Glomerular visceral epithelial cell (primary cell): ENCODE measurements at regions not wholly inside any gene's neighbourhood (a gene's known extent, or its start where the extent isn't known, plus 50 kb on each side); places are given as distances from the start of the nearest gene placed in this dataset.

Experiments used
- DNase-seq: peaks from one replicate; pipeline ENCODE4 v3.0.0-alpha.2; 2016; ENCODE audit errors: extremely low spot score

DNA sequence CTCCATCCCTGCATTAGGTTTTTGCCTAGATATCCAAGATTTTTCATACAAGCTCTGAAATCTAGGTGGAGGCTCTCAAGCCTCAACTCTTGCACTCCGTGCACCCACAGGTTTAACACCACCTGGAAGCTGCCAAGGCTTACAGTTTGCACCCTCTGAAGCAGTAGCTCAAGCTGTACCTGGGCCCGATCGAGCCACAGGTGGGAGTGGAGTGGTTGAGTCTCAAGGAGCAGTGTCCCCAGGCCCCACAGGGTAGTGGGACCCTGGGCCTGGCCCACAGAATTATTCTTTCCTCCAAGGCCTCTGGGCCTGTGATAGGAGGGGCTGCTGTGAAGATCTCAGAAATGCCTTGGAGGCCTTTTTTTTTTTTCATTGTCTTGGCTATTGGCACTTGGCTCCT is 973.5 kb upstream of the MAP3K7 start:
- DNase-seq = no peak

DNA sequence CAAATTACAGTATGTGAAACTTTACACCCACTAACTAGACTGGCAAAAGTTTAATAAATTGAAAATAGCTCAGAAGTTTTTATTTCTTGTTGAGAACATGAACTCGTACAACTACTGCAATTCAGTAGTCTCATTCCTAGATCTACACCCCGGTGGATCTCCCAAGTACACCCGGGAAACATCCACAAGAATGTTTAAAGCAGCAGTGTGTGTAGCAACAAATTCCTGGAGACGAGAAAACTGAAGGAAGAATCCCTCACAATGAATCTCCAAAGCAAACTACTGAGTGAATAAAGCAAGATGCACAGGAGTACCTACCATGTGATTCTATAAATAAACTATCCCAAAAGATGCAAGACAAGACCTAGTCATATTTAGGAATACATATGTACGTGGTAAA is 954.0 kb upstream of the MAP3K7 start:
- no peak for DNase-seq

DNA sequence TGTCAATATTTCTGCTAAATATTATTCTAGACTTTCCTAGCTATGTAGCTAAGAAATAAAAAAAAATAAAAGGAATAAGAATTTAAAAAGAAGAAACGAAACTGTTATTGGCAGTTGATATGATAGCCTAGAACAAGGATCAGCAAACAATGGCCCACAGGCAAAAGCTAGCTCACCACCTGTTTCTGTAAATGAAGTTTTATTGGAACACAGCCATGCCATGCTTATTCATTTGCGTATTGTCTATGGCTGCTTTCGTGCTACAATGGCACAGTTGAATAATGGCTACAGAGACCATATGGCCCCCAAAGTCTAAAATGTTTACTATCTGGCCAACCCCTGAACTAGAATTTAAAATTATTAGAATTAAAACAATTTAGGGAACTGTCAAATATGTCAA is 952.6 kb upstream of the MAP3K7 start:
- no peak for DNase-seq

DNA sequence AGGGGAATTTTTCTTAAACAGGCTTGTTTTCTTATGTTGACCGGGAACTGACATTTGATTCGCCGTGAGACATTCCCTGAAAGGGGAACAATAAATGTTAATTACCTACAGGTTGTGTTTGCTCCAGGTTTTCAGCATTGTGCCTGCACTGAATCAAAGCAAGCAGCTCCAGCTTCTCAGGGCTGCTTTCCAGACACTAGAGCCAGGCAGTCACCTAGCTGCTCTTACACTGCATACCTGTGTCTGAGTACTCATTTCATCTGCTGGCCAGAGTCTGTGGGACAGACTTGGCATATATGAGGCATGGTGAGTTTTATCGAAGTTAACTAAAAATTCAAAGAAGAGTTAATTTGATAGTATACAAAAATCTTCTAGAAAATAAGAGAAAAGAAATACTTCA is 951.8 kb upstream of the MAP3K7 start:
- no peak for DNase-seq

DNA sequence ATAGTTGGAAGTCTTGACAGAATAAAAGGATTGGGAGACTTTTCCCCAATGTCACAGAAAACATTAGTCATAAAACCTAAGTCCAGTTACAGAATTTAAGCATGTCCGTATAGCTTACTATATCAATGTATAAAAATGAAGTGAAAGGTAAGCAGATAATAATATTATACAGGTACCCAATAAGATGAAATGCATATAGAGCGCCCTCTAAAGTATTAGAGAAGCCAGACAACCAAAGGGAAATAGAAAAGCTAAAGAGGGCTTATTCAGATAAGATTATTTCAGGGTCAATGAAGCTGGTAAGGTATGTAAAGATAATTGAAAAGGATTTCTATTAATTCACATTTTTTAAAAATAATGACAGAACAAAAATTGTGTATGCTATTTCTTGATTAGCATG is 947.7 kb upstream of the MAP3K7 start:
- DNase-seq = no peak

DNA sequence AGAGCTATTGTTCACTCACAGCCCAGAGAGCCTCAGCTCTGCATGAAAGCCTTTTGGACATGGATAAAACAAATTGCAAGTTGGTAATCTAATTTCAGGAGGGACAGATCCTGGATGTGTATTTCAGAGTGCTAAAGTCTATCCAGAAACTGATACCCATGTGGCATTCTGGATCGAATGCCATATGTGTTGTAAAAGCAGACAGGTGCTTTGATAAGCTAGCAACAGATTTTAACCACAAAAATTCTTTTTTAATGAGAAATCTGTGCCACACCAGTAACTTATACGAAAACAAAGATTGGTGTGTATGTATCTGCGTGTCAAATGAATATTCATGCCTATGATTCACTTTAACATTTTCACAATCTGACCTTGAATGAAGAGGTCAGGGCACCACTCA is 936.6 kb upstream of the MAP3K7 start:
- DNase-seq = no peak

DNA sequence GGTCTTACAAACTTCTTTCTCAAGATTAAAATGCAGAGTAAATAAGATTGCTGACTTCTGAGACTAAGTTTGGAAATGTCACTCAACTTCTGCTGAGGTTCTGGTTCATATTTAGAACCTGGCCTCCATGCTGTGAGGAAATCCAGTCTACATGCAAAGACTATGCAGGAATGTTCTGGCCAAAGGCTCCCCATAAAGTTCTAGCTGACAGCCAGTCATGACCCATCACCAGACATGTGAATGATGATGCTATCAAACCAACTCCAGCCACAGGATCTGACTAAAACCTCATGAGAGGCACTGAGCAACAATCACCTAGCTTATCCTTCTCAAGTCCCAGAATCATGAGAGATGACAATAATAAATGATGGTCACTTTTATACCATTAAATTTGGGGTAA is 935.1 kb upstream of the MAP3K7 start:
- DNase-seq = no peak

DNA sequence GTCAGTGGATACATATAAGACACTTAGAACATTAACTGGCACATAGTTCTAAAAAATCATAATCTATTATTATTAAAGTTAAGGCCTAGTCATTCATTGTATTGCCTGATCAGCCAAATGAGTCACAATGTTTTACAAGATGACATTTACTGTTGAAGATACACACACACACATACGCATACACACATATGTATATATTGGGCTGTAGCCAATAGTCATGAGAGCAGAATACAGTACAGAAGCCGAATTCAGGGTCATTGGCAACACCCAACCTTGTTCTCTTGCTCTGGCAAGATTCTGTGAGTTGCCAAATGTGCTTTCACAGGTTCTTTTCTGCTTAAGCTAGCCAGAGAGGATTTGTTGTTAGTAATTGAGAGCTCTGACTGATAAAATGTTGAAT is 922.8 kb upstream of the MAP3K7 start:
- no peak for DNase-seq

GRCh38 chr6:91509039-91509438 is 922.2 kb upstream of the MAP3K7 start:
- DNase-seq = no peak

- DNase-seq = no peak
Measured at GRCh38 chr6:91506509-91506908, 919.6 kb upstream of the MAP3K7 start.

DNA sequence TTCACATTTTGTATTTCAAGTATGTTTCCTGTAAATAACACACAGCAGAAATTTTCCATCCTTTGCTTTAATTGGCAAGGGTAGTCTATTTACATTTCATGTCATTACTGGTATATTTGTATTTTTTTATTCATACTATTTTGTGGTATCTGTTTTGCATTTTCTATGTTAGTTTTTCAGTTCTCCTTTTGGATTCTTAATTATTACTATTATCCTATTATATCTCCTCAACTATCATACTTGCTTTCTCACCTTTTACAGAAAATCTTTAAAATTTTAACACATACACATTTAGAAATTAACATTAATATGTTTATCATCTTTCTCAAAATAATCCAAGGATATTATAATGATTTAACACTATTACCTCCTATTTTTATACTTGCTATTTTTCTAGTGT is 918.3 kb upstream of the MAP3K7 start:
- DNase-seq = no peak

DNA sequence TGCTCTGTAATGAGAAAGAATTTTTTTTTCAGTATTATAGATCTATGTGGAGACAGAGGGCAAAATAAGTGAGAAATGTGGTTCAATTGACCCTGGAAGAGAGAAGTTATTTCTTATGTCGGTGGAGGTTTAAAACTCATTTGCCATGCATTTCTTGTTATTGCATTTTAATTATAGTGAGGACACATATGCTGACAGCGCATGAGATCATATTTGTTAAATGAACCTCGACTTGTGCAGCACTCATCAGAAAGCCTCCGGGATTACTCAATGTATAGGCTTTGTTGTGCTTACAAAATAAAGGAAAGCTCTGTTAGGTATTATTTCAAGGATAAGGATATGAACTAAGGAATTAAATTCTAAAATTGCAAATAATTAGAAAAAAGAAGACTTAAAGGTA is 915.1 kb upstream of the MAP3K7 start:
- no peak for DNase-seq

GRCh38 chr6:91500689-91501303 is 913.9 kb upstream of the MAP3K7 start:
- no peak for DNase-seq

- no peak for DNase-seq
Measured at GRCh38 chr6:91498576-91498975, 911.7 kb upstream of the MAP3K7 start.

DNA sequence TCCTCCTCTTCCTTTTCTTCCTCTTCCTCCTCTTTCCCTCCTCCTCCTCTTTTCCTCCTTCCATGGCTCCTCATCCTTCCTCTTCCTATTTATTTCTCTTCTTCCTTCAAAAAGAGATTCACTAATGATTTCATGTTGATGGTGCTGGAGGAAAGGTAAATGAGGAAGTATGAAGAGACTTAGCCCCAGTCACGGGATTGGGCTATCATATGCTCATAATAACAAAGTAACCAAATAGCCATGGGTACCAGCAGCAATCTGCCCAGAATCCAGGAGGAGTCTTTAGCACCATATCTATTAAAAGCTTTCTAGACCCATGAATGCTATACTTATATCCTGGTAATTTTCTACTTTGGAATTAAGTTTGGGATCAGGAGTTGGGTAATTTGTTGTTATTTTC is 910.9 kb upstream of the MAP3K7 start:
- no peak for DNase-seq

- no peak for DNase-seq
Measured at GRCh38 chr6:91490671-91491301, 903.9 kb upstream of the MAP3K7 start.

DNA sequence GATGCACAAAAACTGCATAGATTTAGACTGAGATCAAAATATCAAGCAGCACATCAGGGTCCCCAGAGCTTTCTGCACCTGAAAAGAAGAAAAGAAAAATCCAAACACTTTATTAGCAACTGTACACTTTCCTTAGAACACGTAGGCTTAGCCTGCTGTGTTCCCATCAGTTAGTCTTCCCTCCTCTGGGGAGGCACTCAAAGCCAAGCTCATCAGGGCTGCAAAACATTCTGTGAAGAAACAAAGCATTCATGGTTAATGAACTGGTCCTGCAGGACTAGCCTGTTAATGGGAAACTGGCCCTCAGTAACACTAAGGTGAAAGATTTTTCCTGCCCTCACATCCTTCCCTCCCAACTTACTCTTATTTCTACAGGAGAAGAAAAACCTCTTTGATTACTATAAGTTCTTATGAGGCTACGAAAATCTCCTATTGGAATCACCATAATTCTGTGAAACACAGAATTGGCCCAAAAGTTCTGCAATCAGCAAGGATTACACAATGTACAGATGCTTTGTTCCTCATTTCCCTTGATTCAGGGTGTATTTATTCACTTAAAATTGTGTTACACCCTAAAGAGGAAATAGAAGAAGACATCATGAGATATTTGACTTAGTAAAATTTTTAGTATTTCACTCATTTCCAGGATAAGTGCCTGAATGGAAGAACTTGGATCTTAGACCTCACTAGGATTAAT is 901.0 kb upstream of the MAP3K7 start:
- no peak for DNase-seq

DNA sequence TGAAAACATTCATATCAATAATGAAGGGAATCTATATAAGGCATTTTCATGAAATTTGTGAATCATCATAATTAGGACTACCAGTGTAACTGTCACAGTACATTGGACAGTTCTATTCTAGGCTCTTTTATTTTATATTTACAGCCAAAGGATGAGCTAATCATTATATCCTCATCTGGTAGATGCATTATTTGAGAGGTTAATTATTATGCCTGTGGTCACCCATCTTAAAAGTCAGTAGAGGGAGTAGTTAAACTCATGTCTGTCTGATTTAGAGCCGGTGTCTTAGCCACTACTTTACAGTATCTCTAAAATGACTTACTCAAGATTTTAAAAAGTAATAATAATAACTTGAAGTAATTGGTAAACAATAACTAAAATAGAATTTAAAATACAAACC is 899.3 kb upstream of the MAP3K7 start:
- DNase-seq = peak; percentile 22

GRCh38 chr6:91485047-91485446 is 898.2 kb upstream of the MAP3K7 start:
- no peak for DNase-seq

DNA sequence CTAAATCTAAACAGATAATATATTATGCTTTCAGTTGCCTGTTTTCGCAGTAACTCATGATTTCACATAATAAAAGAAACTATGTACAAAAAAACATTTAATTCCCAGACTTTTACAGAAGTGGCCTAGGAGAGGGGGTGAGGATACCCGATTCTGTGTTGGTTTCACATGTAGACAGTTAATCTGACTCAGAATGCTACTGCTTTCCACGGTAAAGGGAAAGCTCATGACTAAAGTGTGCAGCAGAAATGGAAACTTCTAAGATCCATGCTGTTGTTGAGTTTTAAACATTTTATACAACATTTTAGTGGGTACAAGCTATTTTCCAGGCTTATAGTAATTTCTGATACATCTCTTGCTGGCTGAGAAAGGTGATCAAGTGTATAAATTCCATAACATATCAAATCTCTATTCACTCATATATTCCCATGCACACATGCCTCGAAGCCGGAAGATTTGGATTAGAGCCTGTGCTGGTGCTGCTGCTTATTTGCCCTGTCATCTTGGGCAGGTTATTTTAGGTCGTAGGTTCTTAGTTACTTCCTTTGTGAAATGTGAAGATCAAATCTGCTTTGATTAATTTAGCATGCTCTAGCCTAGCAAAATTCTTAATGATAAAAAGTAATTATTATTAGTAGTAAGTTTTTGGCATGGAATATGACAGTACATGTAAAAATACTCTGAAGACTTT is 896.7 kb upstream of the MAP3K7 start:
- no peak for DNase-seq

- DNase-seq = no peak
Measured at GRCh38 chr6:91482498-91482897, 895.6 kb upstream of the MAP3K7 start.

GRCh38 chr6:91480402-91480801 is 893.5 kb upstream of the MAP3K7 start:
- DNase-seq = no peak

DNA sequence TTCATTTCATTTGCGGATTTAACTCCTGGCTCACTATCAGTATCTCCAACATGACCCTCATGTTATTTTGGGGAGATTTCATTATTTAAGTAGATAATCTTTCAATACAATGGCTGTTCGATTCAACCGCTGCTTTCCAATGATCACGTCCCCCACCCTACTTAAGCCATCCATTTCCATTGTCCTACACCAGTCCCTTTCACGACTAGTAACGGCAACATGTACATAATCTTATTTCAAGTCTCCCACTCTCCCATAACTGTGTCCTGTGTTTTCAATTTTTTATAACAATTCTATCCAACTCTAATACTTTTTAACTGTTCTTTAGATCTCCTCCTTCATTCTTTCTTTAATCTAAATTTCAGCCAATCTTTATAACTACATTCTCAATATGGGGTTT is 890.8 kb upstream of the MAP3K7 start:
- no peak for DNase-seq
